Vagina (tissue), 2 donors: ENCODE measurements at regions not wholly inside any gene's neighbourhood (a gene's known extent, or its start where the extent isn't known, plus 50 kb on each side); places are given as distances from the start of the nearest gene placed in this dataset.

Experiments used
- CTCF ChIP-seq, 3 experiments: fragments of 450-650 bp in 2 of 3; fragments of 200-600 bp in 1 of 3; sonication (generic) in 1 of 3; IDR thresholded peaks; one replicate each; pipeline ENCODE4 v1.5.1; 2017 to 2019; ENCODE audit warnings: antibody characterized with exemption in 3 of 3, mild to moderate bottlenecking in 2 of 3, moderate library complexity in 2 of 3
- POLR2A ChIP-seq, 2 donors: fragments of 450-650 bp; IDR thresholded peaks; one replicate each; pipeline ENCODE4 v1.6.1; 2017; ENCODE audit warnings: antibody characterized with exemption in 2 of 2, mild to moderate bottlenecking in 2 of 2, moderate library complexity in 2 of 2
- POLR2AphosphoS5 ChIP-seq, 2 donors: sonication (generic); formaldehyde crosslinking; IDR thresholded peaks; one replicate each; pipeline ENCODE4 v1.9.0; 2017; ENCODE audit warnings: antibody characterized with exemption in 2 of 2, mild to moderate bottlenecking in 2 of 2, low read depth in 1 of 2; ENCODE audit not compliant: insufficient read depth in 1 of 2

GRCh38 chr5:164540174-164540573 lies 1034.8 kb downstream of the MAT2B start:
- TF ChIP-seq CTCF (IDR thresholded peaks at IDR 0.05) (no peak), POLR2A (IDR thresholded peaks at IDR 0.05) (no peak), POLR2AphosphoS5 (IDR thresholded peaks at IDR 0.05; ENCODE audit: insufficient read depth in 1 of 2, low read depth in 1 of 2) (no peak)
